ENCODE measurements at regions not wholly inside any gene's neighbourhood (a gene's known extent, or its start where the extent isn't known, plus 50 kb on each side); places are given as distances from the start of the nearest gene placed in this dataset.

DNA sequence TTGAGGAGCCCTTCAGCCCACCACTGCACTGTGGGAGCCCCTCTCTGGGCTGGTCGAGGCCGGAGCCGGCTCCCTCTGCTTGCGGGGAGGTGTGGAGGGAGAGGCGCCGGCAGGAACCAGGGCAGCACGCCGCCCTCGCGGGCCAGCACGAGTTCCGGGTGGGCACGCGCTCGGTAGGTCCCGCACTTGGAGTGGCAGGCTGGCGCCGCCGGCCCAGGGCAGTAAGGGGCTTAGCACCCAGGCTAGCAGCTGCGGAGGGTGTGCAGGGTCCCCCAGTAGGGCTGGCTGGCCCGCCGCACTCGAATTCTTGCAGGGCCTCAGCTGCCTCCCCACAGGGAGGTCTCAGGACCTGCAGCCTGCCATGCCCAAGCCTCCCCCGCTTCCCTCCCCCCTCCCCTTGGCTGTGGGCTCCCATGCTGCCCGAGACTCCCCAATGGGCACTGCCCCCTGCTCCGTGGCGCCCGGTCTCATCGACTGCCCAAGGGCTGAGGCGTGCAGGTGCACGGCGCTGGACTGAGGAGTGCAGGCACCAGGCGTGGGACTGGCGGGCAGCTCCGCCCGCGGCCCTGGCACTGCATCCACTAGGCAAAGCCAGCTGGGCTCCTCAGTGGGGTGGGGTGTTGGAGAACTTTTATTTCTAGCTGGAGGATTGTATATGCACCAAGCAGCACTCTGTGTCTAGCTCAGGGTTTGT, 127.5 kb downstream of the DCK start:
- no peak for FAIRE-seq
- WGBS (ENCODE audit: insufficient coverage, insufficient replicate concordance, low lambda C conversion rate, missing lambda C conversion rate), result 75% methylated on average over 32 of the region's 37 CpGs
- CTCF ChIA-PET, result interaction anchor here (0.6 to 1.1 kb wide), 2 partner anchors 63 to 385 kb away, joined by 3 read pairs; no protein-coding TSS in a partner anchor

More for the DNA sequence above, 127.5 kb downstream of the DCK start:
- ChIA-PET RAD21 (ENCODE audit: unreplicated experiment) (no interaction called here), POLR2A (no interaction called here), SMC1A (ENCODE audit: uncharacterized antibody, unreplicated experiment) (no interaction called here)
- intact Hi-C loops (cut with micrococcal nuclease; ENCODE audit: unreplicated experiment), result no loop called here
- H4K20me1 ChIP-seq (ENCODE audit: control insufficient read depth, insufficient read depth), result no peaks in the 10 kb centered on the region
- no peak overlapping the region for H3K4me2 ChIP-seq (ENCODE audit: control insufficient read depth, insufficient read depth)
- H3K27me3 ChIP-seq (replicated peaks in 1 of 2; ENCODE audit: control insufficient read depth in 2 of 2, insufficient read depth in 2 of 2, low read length in 1 of 2), result no peaks in the 10 kb centered on the region
- no peak overlapping the region for H3K9ac ChIP-seq (ENCODE audit: control insufficient read depth, insufficient read depth, low read length)
- no peaks in the 10 kb centered on the region for H3K9me3 ChIP-seq (replicated peaks; ENCODE audit: control insufficient read depth, insufficient read depth, low read length)
- TF ChIP-seq LARP7 (IDR thresholded peaks at IDR 0.05) (no peak), SUZ12 (IDR thresholded peaks at IDR 0.05; ENCODE audit: unreplicated experiment) (no peak), NR2C1 (IDR thresholded peaks at IDR 0.05) (no peak), CHD2 (IDR thresholded peaks at IDR 0.05; ENCODE audit: borderline replicate concordance, low read depth, low read length) (no peak), SRF (IDR thresholded peaks at IDR 0.05; ENCODE audit: low read depth in 2 of 2, low read length in 2 of 2) (no peak), FOS (IDR thresholded peaks at IDR 0.05; ENCODE audit: borderline replicate concordance, extremely low read depth, insufficient read length) (no peak), RAD21 (IDR thresholded peaks at IDR 0.05; ENCODE audit: insufficient read depth, low read depth, low read length) (no peak), IKZF2 (IDR thresholded peaks at IDR 0.05) (no peak)
- TF ChIP-seq, protein P1, sequence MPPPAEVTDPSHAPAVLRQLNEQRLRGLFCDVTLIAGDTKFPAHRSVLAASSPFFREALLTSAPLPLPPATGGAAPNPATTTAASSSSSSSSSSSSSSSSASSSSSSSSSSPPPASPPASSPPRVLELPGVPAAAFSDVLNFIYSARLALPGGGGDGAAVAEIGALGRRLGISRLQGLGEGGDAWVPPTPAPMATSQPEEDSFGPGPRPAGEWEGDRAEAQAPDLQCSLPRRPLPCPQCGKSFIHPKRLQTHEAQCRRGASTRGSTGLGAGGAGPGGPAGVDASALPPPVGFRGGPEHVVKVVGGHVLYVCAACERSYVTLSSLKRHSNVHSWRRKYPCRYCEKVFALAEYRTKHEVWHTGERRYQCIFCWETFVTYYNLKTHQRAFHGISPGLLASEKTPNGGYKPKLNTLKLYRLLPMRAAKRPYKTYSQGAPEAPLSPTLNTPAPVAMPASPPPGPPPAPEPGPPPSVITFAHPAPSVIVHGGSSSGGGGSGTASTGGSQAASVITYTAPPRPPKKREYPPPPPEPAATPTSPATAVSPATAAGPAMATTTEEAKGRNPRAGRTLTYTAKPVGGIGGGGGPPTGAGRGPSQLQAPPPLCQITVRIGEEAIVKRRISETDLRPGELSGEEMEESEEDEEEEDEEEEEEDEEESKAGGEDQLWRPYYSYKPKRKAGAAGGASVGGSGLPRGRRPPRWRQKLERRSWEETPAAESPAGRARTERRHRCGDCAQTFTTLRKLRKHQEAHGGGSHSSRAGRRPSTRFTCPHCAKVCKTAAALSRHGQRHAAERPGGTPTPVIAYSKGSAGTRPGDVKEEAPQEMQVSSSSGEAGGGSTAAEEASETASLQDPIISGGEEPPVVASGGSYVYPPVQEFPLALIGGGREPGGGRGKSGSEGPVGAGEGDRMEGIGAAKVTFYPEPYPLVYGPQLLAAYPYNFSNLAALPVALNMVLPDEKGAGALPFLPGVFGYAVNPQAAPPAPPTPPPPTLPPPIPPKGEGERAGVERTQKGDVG (CRISPR knock-in tag; IDR thresholded peaks at IDR 0.05), result no peak
- TF ChIP-seq, protein P2, sequence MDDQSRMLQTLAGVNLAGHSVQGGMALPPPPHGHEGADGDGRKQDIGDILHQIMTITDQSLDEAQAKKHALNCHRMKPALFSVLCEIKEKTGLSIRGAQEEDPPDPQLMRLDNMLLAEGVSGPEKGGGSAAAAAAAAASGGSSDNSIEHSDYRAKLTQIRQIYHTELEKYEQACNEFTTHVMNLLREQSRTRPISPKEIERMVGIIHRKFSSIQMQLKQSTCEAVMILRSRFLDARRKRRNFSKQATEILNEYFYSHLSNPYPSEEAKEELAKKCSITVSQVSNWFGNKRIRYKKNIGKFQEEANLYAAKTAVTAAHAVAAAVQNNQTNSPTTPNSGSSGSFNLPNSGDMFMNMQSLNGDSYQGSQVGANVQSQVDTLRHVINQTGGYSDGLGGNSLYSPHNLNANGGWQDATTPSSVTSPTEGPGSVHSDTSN (IDR thresholded peaks at IDR 0.05; ENCODE audit: insufficient replicate concordance, low read depth, low read length), result no peak
- TF ChIP-seq, protein P3, sequence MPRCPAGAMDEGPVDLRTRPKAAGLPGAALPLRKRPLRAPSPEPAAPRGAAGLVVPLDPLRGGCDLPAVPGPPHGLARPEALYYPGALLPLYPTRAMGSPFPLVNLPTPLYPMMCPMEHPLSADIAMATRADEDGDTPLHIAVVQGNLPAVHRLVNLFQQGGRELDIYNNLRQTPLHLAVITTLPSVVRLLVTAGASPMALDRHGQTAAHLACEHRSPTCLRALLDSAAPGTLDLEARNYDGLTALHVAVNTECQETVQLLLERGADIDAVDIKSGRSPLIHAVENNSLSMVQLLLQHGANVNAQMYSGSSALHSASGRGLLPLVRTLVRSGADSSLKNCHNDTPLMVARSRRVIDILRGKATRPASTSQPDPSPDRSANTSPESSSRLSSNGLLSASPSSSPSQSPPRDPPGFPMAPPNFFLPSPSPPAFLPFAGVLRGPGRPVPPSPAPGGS (IDR thresholded peaks at IDR 0.05; ENCODE audit: borderline replicate concordance, insufficient read depth, low read depth, low read length, poor library complexity, severe bottlenecking), result no peak
- TF ChIP-seq, protein P4, sequence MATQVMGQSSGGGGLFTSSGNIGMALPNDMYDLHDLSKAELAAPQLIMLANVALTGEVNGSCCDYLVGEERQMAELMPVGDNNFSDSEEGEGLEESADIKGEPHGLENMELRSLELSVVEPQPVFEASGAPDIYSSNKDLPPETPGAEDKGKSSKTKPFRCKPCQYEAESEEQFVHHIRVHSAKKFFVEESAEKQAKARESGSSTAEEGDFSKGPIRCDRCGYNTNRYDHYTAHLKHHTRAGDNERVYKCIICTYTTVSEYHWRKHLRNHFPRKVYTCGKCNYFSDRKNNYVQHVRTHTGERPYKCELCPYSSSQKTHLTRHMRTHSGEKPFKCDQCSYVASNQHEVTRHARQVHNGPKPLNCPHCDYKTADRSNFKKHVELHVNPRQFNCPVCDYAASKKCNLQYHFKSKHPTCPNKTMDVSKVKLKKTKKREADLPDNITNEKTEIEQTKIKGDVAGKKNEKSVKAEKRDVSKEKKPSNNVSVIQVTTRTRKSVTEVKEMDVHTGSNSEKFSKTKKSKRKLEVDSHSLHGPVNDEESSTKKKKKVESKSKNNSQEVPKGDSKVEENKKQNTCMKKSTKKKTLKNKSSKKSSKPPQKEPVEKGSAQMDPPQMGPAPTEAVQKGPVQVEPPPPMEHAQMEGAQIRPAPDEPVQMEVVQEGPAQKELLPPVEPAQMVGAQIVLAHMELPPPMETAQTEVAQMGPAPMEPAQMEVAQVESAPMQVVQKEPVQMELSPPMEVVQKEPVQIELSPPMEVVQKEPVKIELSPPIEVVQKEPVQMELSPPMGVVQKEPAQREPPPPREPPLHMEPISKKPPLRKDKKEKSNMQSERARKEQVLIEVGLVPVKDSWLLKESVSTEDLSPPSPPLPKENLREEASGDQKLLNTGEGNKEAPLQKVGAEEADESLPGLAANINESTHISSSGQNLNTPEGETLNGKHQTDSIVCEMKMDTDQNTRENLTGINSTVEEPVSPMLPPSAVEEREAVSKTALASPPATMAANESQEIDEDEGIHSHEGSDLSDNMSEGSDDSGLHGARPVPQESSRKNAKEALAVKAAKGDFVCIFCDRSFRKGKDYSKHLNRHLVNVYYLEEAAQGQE (IDR thresholded peaks at IDR 0.05; ENCODE audit: low read depth, low read length), result no peak
- no peak overlapping the region for H2AFZ ChIP-seq (ENCODE audit: control insufficient read depth, low read depth, low read length)
- in situ Hi-C loops (cut with MboI), result no loop called here
- no peak for DNase-seq (ENCODE audit: low read depth, low spot score)
- no peaks in the 10 kb centered on the region for H3K79me2 ChIP-seq (ENCODE audit: control insufficient read depth, insufficient read depth, low read length)
- ATAC-seq, result no peak
- no TSS peak for BruUV-seq (replicated peaks)
- no peaks in the 10 kb centered on the region for H3K4me1 ChIP-seq (ENCODE audit: control insufficient read depth, insufficient read depth, low read length)
- H3K36me3 ChIP-seq (ENCODE audit: control insufficient read depth in 2 of 2, insufficient read depth in 2 of 2, low read length in 1 of 2), result no peaks in the 10 kb centered on the region
- no peak overlapping the region for H3K4me3 ChIP-seq
- no peak overlapping the region for H3K27ac ChIP-seq (ENCODE audit: control insufficient read depth, insufficient read depth)
